ENCODE measurements at regions not wholly inside any gene's neighbourhood (a gene's known extent, or its start where the extent isn't known, plus 50 kb on each side); places are given as distances from the start of the nearest gene placed in this dataset.

DNA sequence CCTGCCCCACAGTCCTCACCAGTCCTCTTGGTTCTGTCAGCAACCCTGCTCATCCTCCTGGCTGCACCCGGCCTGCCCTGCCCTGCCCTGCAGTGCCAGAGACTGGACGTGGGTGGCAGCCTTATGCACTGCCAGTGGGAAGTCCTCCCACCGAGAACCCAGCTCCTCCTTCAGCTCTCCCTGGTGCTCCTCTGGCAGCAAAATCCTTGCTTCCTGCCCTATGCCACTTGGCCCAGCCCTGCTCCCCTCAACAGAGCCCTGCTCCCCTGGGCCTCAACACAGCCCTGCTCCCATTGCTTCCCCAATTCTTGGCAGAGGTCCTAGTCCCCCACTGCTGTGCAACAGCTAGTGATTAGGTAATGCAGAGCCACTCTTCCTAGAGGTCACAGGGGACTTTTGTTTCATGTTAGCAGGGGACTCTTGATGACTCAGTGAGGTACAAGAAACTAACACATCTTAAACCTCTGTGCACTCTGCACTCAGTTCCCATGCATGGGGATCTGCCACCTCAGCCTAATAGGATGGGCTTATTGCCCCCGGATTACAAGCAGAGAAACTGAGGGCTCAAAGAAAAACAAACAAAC, 58.0 kb upstream of the EDAR start:
- Histone ChIP-seq H3K4me2 (ENCODE audit: insufficient read depth, low read length) (no peak overlapping the region), H3K9me3 (ENCODE audit: insufficient read depth, low read length, severe bottlenecking) (no peaks in the 10 kb centered on the region), H3K9ac (ENCODE audit: low read depth, low read length) (no peak overlapping the region), H3K27me3 (ENCODE audit: insufficient read depth, low read length, poor library complexity) (no peaks in the 10 kb centered on the region), H2AFZ (ENCODE audit: low read depth, low read length) (no peak overlapping the region), H3K27ac (ENCODE audit: low read length) (peak overlapping the region; percentile 37; the same call in 1 of the 2 replicates), H3K4me3 (ENCODE audit: low read depth in 1 of 2, low read length in 2 of 2) (no peak overlapping the region), H3K36me3 (ENCODE audit: insufficient read depth, low read length) (no peaks in the 10 kb centered on the region), H3K4me1 (ENCODE audit: insufficient read depth, low read length) (no peaks in the 10 kb centered on the region; the same call in 1 of the 2 replicates), H4K20me1 (ENCODE audit: insufficient read depth, low read length) (no peaks in the 10 kb centered on the region), H3K79me2 (ENCODE audit: insufficient read depth, low read length) (no peaks in the 10 kb centered on the region)
- no peak for TF ChIP-seq EZH2 (IDR thresholded peaks at IDR 0.05; ENCODE audit: borderline replicate concordance, low read depth, low read length, severe bottlenecking)
- TF ChIP-seq, protein P1, sequence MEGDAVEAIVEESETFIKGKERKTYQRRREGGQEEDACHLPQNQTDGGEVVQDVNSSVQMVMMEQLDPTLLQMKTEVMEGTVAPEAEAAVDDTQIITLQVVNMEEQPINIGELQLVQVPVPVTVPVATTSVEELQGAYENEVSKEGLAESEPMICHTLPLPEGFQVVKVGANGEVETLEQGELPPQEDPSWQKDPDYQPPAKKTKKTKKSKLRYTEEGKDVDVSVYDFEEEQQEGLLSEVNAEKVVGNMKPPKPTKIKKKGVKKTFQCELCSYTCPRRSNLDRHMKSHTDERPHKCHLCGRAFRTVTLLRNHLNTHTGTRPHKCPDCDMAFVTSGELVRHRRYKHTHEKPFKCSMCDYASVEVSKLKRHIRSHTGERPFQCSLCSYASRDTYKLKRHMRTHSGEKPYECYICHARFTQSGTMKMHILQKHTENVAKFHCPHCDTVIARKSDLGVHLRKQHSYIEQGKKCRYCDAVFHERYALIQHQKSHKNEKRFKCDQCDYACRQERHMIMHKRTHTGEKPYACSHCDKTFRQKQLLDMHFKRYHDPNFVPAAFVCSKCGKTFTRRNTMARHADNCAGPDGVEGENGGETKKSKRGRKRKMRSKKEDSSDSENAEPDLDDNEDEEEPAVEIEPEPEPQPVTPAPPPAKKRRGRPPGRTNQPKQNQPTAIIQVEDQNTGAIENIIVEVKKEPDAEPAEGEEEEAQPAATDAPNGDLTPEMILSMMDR (IDR thresholded peaks at IDR 0.05; ENCODE audit: borderline replicate concordance, extremely low read depth, low read length, poor library complexity, severe bottlenecking) = no peak
- ATAC-seq (ENCODE audit: insufficient read depth, low read depth) (peak; percentile 56), DNase-seq (no peak)

DNA sequence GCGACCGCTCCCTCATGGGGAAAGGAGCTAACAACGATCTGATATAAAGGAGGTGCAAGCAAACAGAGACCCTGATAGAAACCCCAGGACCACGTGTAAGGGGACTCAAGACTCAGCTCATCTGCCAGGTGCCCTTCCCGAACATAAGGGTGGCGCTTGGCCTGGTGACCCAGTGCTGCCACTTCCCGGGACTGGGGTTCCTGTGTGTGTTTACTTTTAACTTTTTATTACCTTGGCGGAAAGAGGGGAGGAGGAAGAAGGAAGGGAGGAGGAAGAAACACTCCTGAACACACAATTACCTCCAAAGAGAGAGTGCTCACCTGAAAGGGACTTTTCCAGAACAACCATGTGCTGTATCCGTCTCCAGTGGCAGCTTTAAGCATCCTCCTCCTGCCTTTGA, 56.5 kb upstream of the EDAR start:
- no peaks in the 10 kb centered on the region for H3K9me3 ChIP-seq (ENCODE audit: insufficient read depth, low read length, severe bottlenecking)
- H3K4me1 ChIP-seq (ENCODE audit: insufficient read depth, low read length) = no peaks in the 10 kb centered on the region; the same call in 1 of the 2 replicates
- no peaks in the 10 kb centered on the region for H3K79me2 ChIP-seq (ENCODE audit: insufficient read depth, low read length)
- H3K27me3 ChIP-seq (ENCODE audit: insufficient read depth, low read length, poor library complexity) = no peaks in the 10 kb centered on the region
- TF ChIP-seq EZH2 (IDR thresholded peaks at IDR 0.05; ENCODE audit: borderline replicate concordance, low read depth, low read length, severe bottlenecking) = no peak
- TF ChIP-seq, protein P1 (IDR thresholded peaks at IDR 0.05; ENCODE audit: borderline replicate concordance, extremely low read depth, low read length, poor library complexity, severe bottlenecking) = no peak
- no peaks in the 10 kb centered on the region for H4K20me1 ChIP-seq (ENCODE audit: insufficient read depth, low read length)
- no peak overlapping the region for H3K4me3 ChIP-seq (ENCODE audit: low read depth in 1 of 2, low read length in 2 of 2)
- H3K36me3 ChIP-seq (ENCODE audit: insufficient read depth, low read length) = no peaks in the 10 kb centered on the region
- no peak overlapping the region for H3K27ac ChIP-seq (ENCODE audit: low read length)
- DNase-seq (no peak), ATAC-seq (ENCODE audit: insufficient read depth, low read depth) (no peak)
- no peak overlapping the region for H2AFZ ChIP-seq (ENCODE audit: low read depth, low read length)
- no peak overlapping the region for H3K9ac ChIP-seq (ENCODE audit: low read depth, low read length)
- no peak overlapping the region for H3K4me2 ChIP-seq (ENCODE audit: insufficient read depth, low read length)

GRCh38 chr2:109038992-109039391, 50.0 kb upstream of the EDAR start:
- Histone ChIP-seq H3K27me3 (ENCODE audit: insufficient read depth, low read length, poor library complexity) (no peaks in the 10 kb centered on the region), H3K9ac (ENCODE audit: low read depth, low read length) (no peak overlapping the region), H3K9me3 (ENCODE audit: insufficient read depth, low read length, severe bottlenecking) (no peaks in the 10 kb centered on the region), H3K4me1 (ENCODE audit: insufficient read depth, low read length) (no peaks in the 10 kb centered on the region), H3K4me3 (ENCODE audit: low read depth in 1 of 2, low read length in 2 of 2) (no peak overlapping the region), H3K27ac (ENCODE audit: low read length) (no peak overlapping the region), H3K4me2 (ENCODE audit: insufficient read depth, low read length) (no peak overlapping the region), H4K20me1 (ENCODE audit: insufficient read depth, low read length) (no peaks in the 10 kb centered on the region), H2AFZ (ENCODE audit: low read depth, low read length) (no peak overlapping the region), H3K36me3 (ENCODE audit: insufficient read depth, low read length) (no peaks in the 10 kb centered on the region), H3K79me2 (ENCODE audit: insufficient read depth, low read length) (no peaks in the 10 kb centered on the region)
- DNase-seq (no peak), ATAC-seq (ENCODE audit: insufficient read depth, low read depth) (no peak)
- TF ChIP-seq, protein P1 (IDR thresholded peaks at IDR 0.05; ENCODE audit: borderline replicate concordance, extremely low read depth, low read length, poor library complexity, severe bottlenecking) = no peak
- TF ChIP-seq EZH2 (IDR thresholded peaks at IDR 0.05; ENCODE audit: borderline replicate concordance, low read depth, low read length, severe bottlenecking) = no peak

All from DND-41 (cell line).